Stimulated activated CD8-positive, alpha-beta memory T cell treated with anti-CD3 and anti-CD28 coated beads, Interleukin-7, amount 100 ng/mL, for 48 hours (primary cell): ENCODE measurements at regions not wholly inside any gene's neighbourhood (a gene's known extent, or its start where the extent isn't known, plus 50 kb on each side); places are given as distances from the start of the nearest gene placed in this dataset.
"Not testable (repeated sequence)": the region's sequence is repeated elsewhere in the genome, so short reads cannot be mapped to it uniquely, and the experiment has no call there.

Experiments used
- DNase-seq, 2 donors: peaks; one replicate each; pipeline ENCODE4 v3.0.0-alpha.2; 2020; ENCODE audit warnings: low read depth in 1 of 2; ENCODE audit errors: extremely low read depth in 1 of 2

DNA sequence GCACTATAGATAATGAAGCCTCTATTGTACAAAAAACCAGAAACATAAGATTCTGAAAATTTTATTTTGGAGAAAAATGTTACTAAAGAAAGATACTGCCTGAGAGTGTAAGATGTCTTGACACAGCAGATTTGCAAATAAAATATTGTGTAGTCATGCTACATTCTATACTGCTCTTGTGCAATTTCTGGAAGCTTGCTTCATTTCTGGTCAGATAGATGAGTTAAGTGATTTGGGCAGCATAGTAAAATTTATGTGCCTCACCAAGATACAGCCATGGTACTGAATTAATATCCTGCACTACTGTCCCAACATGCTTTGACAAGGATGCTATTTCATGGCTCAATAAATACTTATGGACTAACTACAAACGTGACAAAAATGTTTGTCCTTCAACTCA, 55.1 kb upstream of the STARD13 start:
- no peak for DNase-seq

- DNase-seq, result no peak
Measured at GRCh38 chr13:33341861-33342452, 56.4 kb upstream of the STARD13 start.

DNA sequence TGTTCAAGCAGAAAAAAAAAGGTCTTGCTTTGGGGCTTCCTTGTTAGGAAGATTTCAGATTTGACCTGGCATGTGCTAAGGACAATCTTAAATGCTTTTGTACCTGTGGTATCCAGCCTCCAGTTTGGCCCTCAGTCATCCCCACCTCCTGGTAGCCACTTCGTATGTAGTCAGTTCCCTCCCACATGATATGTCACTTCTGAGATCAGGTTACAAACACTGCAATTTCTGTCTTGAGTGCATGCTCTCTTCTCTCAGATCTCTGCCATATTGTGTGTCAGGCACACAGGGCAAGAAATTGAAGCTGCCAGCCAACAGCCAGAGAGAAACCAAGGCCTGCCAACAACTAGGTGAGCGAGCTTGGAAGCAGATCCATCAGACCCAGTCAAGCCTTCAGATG, 60.3 kb upstream of the STARD13 start:
- no peak for DNase-seq

DNA sequence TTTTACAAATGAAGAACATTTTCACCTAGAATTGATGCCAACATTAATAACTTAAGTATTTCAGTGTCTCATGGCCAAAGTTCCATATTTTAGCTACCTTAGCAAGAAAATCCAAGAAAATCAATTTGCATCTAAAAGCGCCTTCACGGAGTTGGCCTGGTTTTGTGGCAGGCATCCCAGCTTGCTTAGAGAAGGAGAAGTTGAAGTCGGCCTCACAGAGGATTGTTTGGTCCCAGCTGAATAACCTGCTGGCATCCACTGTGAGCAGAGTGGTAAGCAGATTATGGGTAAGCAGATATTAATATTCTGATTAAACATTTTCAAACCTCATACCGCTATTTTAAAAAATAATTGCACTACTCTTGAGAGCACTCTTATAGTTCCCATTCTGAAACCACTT, 62.3 kb upstream of the STARD13 start:
- DNase-seq, result no peak

GRCh38 chr13:33348366-33348765, 62.8 kb upstream of the STARD13 start:
- DNase-seq, result no peak

DNA sequence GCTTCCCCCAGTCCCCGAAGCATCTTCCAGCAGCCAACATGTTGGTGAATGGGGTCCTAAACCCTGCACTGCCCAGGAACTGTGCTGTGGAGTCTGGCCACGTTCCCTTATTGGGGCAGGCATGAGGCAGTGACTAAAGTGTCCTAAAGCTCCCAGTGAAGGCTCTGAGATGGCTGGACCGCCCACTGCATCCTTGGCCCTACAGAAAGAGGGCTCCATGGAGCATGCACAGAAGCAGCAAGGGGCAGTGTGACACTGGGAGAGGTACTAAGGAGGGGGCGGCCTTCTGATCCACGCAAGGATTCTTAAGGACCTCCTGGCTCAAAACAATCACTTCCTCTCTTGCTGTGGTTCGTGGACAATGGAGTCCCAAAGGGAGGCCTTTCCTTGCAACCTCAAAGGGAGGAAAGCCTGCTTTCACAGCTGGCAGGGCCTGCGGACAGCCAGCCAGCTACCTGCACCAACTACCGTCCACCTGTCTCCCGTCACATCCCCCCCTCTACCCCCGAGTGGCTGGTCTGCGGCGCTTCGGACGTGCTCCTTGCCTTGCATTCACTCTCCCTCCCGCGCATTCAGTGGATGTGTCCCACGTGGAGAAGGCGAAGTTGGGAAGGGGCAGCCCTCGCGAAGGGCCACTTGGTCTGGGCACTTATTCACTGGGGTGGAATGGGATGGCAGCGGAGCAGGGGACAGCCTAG, 63.9 kb upstream of the STARD13 start:
- no peak for DNase-seq

DNA sequence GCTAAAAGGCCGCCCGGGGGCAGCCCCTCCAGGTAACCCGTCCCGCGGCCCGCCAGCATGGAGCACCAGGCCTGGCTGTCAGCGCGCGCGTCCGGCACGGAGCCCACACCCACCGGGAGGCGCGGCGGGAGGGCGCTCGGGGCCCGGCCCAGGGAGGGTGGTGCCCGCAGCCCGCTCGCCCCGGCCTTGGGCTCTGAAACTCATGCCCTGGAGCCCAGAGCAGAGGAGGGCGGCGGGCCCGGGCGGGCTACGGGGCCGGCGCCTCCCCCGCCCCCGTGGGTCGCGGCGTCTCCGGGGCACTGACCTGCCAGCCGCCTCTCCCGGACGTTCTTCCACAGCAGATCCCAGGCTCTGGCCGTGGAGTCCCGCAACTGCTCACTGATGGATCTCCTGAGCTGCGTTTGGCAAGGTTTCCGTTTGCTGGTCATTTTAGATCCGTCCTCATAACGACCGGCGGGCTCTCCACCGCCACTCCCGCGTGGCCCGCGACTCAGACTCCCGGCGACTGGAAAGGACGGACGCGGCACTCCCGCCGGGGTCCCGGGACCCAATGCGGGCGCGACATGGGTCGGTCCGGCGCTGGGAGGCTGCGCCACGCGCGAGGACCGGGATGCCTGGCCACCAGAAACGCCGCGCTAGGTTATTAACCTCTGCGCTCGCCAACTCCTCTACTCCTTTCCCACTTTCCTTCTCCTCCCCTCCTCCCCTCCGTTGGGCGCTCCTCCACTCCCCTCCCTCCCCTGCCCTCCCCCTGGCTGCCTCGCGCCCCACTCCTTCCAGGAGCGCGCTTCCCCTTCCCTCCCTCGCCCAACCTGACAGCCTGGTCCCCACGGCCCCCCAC, 64.7 kb upstream of the STARD13 start:
- no peak for DNase-seq

DNA sequence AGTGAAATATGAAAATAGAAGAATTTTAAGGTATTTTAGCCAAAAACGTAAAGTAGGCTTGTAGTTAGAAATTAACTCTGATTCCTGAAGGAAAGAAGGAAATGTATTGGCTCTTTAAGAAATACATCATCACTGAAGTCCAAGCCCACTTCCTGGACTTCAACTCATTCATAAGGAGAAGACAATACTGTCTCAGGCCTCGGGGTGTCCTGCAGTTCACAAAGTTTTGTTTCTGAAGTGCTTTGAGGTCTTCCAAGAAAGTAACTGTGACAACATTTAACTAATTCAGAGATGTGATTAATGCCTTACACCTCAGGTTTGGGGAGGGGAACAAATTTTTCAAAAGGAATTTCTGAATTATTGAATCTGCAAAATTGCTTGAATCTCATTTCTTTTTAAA, 65.8 kb upstream of the STARD13 start:
- DNase-seq, result no peak

- no peak for DNase-seq
Measured at GRCh38 chr13:33352041-33352440, 66.5 kb upstream of the STARD13 start.

DNA sequence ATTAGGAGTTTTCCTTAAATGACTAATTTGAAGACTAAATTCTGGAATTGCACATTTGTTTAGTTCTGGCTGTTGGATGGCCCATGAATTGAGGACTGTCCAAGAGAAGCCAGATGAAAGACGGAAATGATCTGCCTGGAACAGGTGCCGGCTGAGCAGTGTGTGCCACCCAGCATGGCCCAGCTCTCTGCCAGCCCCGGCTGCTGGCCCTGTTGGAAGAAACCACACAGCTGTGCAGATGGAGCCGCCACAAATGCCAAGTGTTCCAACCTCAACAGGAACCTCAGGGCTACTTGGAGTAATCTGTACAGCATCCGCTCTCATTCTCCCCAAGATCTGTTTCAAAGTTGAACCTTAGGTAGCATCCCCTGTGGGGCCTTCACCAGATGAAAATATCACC, 67.0 kb upstream of the STARD13 start:
- no peak for DNase-seq

GRCh38 chr13:33353210-33353609, 67.7 kb upstream of the STARD13 start:
- no peak for DNase-seq

GRCh38 chr13:33353646-33354045, 68.1 kb upstream of the STARD13 start:
- DNase-seq, result no peak

- DNase-seq, result no peak
Measured at GRCh38 chr13:33355201-33355895, 69.8 kb upstream of the STARD13 start.

- DNase-seq, result not testable (repeated sequence)
Measured at GRCh38 chr13:33358076-33358475, 72.5 kb upstream of the STARD13 start.

- DNase-seq, result no peak
Measured at GRCh38 chr13:33362986-33363727, 77.6 kb upstream of the STARD13 start.

GRCh38 chr13:33364192-33364591, 78.6 kb upstream of the STARD13 start:
- DNase-seq, result no peak

DNA sequence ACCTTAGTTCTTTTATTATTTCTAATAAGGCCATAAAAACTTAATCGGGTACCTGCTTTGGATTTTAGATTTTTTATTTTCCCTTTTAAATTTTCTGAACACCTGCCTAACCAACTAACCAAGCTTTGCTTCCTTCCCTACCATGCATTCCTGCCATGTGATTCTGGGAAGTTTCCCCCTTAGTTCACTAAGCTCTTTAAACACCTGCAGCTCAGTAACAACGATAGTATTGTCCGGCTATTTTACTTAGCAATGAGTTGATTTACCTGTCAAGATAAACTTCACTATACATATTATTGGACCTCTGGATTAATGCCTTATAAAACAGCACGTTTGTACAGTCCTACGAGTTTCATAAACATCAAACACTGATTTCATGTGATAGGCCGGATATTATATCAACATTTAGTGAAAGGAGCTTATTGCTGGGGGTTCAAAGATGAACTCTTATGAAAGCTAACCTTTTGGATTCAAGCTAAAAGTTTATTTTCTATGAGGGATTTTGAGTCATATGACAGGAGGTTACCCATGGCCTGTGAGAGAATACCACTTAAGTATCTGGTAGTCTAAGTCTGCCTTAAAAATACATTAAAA, 81.0 kb upstream of the STARD13 start:
- DNase-seq, result no peak

GRCh38 chr13:33367171-33367895, 81.8 kb upstream of the STARD13 start:
- no peak for DNase-seq

GRCh38 chr13:33367926-33368325, 82.4 kb upstream of the STARD13 start:
- DNase-seq, result no peak

GRCh38 chr13:33369073-33369472, 83.5 kb upstream of the STARD13 start:
- DNase-seq, result no peak
